Suprapubic skin (tissue), 4 donors: ENCODE measurements at regions not wholly inside any gene's neighbourhood (a gene's known extent, or its start where the extent isn't known, plus 50 kb on each side); places are given as distances from the start of the nearest gene placed in this dataset.
"Not testable (repeated sequence)": the region's sequence is repeated elsewhere in the genome, so short reads cannot be mapped to it uniquely, and the experiment has no call there.

Source experiments
- POLR2A ChIP-seq, 2 donors: fragments of 450-650 bp; IDR thresholded peaks; one replicate each; pipeline ENCODE4 v1.6.1; 2017; ENCODE audit warnings: antibody characterized with exemption in 2 of 2, mild to moderate bottlenecking in 2 of 2, moderate library complexity in 2 of 2
- POLR2AphosphoS5 ChIP-seq, 3 donors: sonication (generic); formaldehyde crosslinking; IDR thresholded peaks; one replicate each; pipeline ENCODE4 v1.6.1; 2017; ENCODE audit warnings: antibody characterized with exemption in 3 of 3
- TF ChIP-seq, protein P1 (sequence below), 2 donors: fragments of 200-600 bp in 1 of 2; fragments of 450-650 bp in 1 of 2; sonication (generic) in 1 of 2; IDR thresholded peaks; one replicate each; pipeline ENCODE4 v1.5.1; 2016 to 2019; ENCODE audit warnings: antibody characterized with exemption in 2 of 2, mild to moderate bottlenecking in 1 of 2, moderate library complexity in 1 of 2

DNA sequence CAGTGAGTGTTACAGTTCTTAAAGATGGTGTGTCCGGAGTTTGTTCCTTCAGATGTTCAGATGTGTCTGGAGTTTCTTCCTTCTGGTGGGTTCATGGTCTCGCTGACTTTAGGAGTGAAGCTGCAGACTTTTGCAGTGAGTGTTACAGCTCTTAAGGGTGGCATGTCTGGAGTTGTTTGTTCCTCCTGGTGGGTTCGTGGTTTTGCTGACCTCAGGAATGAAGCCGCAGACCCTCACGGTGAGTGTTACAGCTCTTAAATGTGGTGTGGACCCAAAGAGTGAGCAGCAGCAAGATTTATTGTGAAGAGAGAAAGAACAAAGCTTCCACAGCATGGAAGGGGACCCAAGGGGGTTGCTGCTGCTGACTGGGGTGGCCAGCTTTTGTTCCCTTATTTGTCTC, 159.6 kb downstream of the POLR1F start:
- TF ChIP-seq, protein P1, sequence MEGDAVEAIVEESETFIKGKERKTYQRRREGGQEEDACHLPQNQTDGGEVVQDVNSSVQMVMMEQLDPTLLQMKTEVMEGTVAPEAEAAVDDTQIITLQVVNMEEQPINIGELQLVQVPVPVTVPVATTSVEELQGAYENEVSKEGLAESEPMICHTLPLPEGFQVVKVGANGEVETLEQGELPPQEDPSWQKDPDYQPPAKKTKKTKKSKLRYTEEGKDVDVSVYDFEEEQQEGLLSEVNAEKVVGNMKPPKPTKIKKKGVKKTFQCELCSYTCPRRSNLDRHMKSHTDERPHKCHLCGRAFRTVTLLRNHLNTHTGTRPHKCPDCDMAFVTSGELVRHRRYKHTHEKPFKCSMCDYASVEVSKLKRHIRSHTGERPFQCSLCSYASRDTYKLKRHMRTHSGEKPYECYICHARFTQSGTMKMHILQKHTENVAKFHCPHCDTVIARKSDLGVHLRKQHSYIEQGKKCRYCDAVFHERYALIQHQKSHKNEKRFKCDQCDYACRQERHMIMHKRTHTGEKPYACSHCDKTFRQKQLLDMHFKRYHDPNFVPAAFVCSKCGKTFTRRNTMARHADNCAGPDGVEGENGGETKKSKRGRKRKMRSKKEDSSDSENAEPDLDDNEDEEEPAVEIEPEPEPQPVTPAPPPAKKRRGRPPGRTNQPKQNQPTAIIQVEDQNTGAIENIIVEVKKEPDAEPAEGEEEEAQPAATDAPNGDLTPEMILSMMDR (IDR thresholded peaks at IDR 0.05): not testable (repeated sequence)
- not testable (repeated sequence) for TF ChIP-seq POLR2A, POLR2AphosphoS5 (IDR thresholded peaks at IDR 0.05)
